IMR-90 (cell line): ENCODE measurements at regions not wholly inside any gene's neighbourhood (a gene's known extent, or its start where the extent isn't known, plus 50 kb on each side); places are given as distances from the start of the nearest gene placed in this dataset.

ENCODE experiments used
- BHLHE40 ChIP-seq: fragments of 150-350 bp; IDR thresholded peaks from 2 replicates; pipeline ENCODE4 v1.6.1; 2016; ENCODE audit warnings: mild to moderate bottlenecking, low read depth, low read length
- CHD1 ChIP-seq: IDR thresholded peaks from 2 replicates; pipeline ENCODE4 v1.6.1; 2012; ENCODE audit warnings: low read depth, low read length, improper control_type of control experiment
- CTCF ChIP-seq: conservative IDR thresholded peaks from 2 replicates; pipeline ENCODE4 v1.5.1; 2012; ENCODE audit warnings: mild to moderate bottlenecking, low read depth, low read length, improper control_type of control experiment
- FOS ChIP-seq: fragments of 150-350 bp; IDR thresholded peaks from 2 replicates; pipeline ENCODE4 v1.6.1; 2016; ENCODE audit warnings: low read depth, low read length
- MAFK ChIP-seq: IDR thresholded peaks from 2 replicates; pipeline ENCODE4 v1.6.1; 2012; ENCODE audit warnings: low read depth, low read length, improper control_type of control experiment
- MAZ ChIP-seq: IDR thresholded peaks from 2 replicates; pipeline ENCODE4 v1.6.1; 2012; ENCODE audit warnings: low read depth, mild to moderate bottlenecking, low read length, improper control_type of control experiment, moderate library complexity, borderline replicate concordance
- MXI1 ChIP-seq: IDR thresholded peaks from 2 replicates; pipeline ENCODE4 v1.6.1; 2012; ENCODE audit warnings: low read depth, mild to moderate bottlenecking, low read length, moderate library complexity, borderline replicate concordance
- POLR2A ChIP-seq: IDR thresholded peaks from 2 replicates; pipeline ENCODE4 v1.6.1; 2012; ENCODE audit warnings: mild to moderate bottlenecking, low read depth, low read length
- RCOR1 ChIP-seq: IDR thresholded peaks from 2 replicates; pipeline ENCODE4 v1.6.1; 2012; ENCODE audit warnings: mild to moderate bottlenecking, low read length, improper control_type of control experiment; ENCODE audit not compliant: insufficient replicate concordance
- RFX5 ChIP-seq: IDR thresholded peaks from 2 replicates; pipeline ENCODE4 v1.8.0; 2012; ENCODE audit warnings: low read depth, mild to moderate bottlenecking, low read length, moderate library complexity
- SMC3 ChIP-seq: fragments of 150-350 bp; IDR thresholded peaks from 2 replicates; pipeline ENCODE4 v1.6.1; 2016; ENCODE audit warnings: low read depth, mild to moderate bottlenecking, antibody characterized with exemption, low read length, moderate library complexity
- USF2 ChIP-seq: fragments of 150-350 bp; IDR thresholded peaks from 2 replicates; pipeline ENCODE4 v1.6.1; 2017; ENCODE audit warnings: mild to moderate bottlenecking, antibody characterized with exemption, low read length, low read depth
- TF ChIP-seq, protein P1 (sequence below): fragments of 150-350 bp; IDR thresholded peaks from 2 replicates; pipeline ENCODE4 v1.6.1; 2016; ENCODE audit warnings: low read depth, mild to moderate bottlenecking, low read length, moderate library complexity, borderline replicate concordance

DNA sequence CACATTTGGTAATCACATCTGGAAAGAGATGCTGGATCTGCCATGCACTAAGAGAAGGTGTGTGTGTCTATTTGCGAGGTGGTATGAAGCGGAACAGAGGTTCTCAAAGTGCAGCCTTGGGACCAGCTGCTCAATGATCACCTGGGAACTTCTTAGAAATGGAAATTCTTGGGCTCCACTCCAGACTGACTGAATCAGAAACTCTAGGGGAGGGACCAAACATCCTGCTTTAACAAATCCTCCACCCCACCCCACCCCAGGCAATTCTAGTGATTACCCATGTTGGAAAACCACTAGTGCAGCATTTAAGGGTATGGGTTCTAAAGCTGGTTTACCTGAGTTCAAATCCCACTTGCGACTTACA, 143.9 kb upstream of the JUN start:
- TF ChIP-seq POLR2A (no peak), CTCF (no peak), MAZ (no peak), MAFK (no peak), BHLHE40 (no peak), MXI1 (no peak), USF2 (no peak), RFX5 (no peak), SMC3 (no peak), FOS (no peak), RCOR1 (no peak), CHD1 (no peak)
- TF ChIP-seq, protein P1, sequence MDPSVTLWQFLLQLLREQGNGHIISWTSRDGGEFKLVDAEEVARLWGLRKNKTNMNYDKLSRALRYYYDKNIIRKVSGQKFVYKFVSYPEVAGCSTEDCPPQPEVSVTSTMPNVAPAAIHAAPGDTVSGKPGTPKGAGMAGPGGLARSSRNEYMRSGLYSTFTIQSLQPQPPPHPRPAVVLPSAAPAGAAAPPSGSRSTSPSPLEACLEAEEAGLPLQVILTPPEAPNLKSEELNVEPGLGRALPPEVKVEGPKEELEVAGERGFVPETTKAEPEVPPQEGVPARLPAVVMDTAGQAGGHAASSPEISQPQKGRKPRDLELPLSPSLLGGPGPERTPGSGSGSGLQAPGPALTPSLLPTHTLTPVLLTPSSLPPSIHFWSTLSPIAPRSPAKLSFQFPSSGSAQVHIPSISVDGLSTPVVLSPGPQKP, result no peak
